A549 (cell line): ENCODE measurements at regions not wholly inside any gene's neighbourhood (a gene's known extent, or its start where the extent isn't known, plus 50 kb on each side); places are given as distances from the start of the nearest gene placed in this dataset.
A peak's percentile ranks its signal among the peaks of the same experiment; 100 is the strongest.
"Not testable (repeated sequence)": the region's sequence is repeated elsewhere in the genome, so short reads cannot be mapped to it uniquely, and the experiment has no call there.

ENCODE experiments used
- ATAC-seq, 2 experiments: fragments of 200-7000 bp in 1 of 2; fragments of >200 bp in 1 of 2; cut with Nextera tagmentation in 1 of 2; cut with Tn5 transposase in 1 of 2; 3 replicates each; pipeline versions ENCODE4 v1.8.0 to v1.9.1; 2018 to 2020; ENCODE audit warnings: mild to moderate bottlenecking in 1 of 2, moderate library complexity in 1 of 2
- CTCF ChIA-PET: fragments of 300-600 bp; sonication (Branson Sonifier 250); formaldehyde crosslinking; extraction: SDS; loops from one replicate; lab custom pipeline; 2021; ENCODE audit warnings: antibody characterized with exemption, inconsistent platforms; lab: Yijun Ruan, JAX
- POLR2A ChIA-PET: fragments of 350-600 bp; formaldehyde crosslinking; extraction: SDS; loops from one replicate; lab custom pipeline; 2021; ENCODE audit warnings: antibody characterized with exemption, inconsistent platforms; lab: Yijun Ruan, JAX
- DNase-seq, 2 experiments: peaks; one replicate each; pipeline versions ENCODE4 v3.0.0 to v3.0.0-alpha.2; 2011 to 2016; ENCODE audit warnings: low read depth in 1 of 2, low spot score in 1 of 2
- FAIRE-seq: peaks from 2 replicates; lab custom pipeline; 2011; peaks lifted over from hg19 to GRCh38; lab: Jason Lieb, UNC
- H3K27ac ChIP-seq, 2 experiments: fragments of >200 bp; sonication (Bioruptor Twin); formaldehyde crosslinking; 3 replicates each; pipeline ENCODE4 v1.5.1; 2016 to 2017
- H3K4me1 ChIP-seq: fragments of >200 bp; sonication (Bioruptor Twin); formaldehyde crosslinking; 3 replicates; pipeline ENCODE4 v1.6.1; 2016
- H3K4me2 ChIP-seq: fragments of >200 bp; sonication (Bioruptor Twin); formaldehyde crosslinking; 3 replicates; pipeline ENCODE4 v1.6.1; 2016
- H3K4me3 ChIP-seq: fragments of >200 bp; sonication (Bioruptor Twin); formaldehyde crosslinking; 3 replicates; pipeline ENCODE4 v1.5.1; 2016
- H3K9me3 ChIP-seq: fragments of >200 bp; sonication (Bioruptor Twin); formaldehyde crosslinking; 3 replicates; pipeline ENCODE4 v1.6.1; 2016
- CHD4 ChIP-seq: fragments of 200-600 bp; sonication (generic); IDR thresholded peaks from 2 replicates; pipeline ENCODE4 v1.6.1; 2016; ENCODE audit warnings: antibody characterized with exemption, mild to moderate bottlenecking, borderline replicate concordance
- FOSL2 ChIP-seq, 2 experiments: fragments of 450-650 bp in 1 of 2; fragments of >200 bp in 1 of 2; sonication (Bioruptor Twin) in 1 of 2; formaldehyde crosslinking; IDR thresholded peaks; 2 replicates each; pipeline versions ENCODE4 v1.5.0 to v1.6.1; 2016 to 2020; ENCODE audit warnings: mild to moderate bottlenecking in 1 of 2, moderate library complexity in 1 of 2
- GATA3 ChIP-seq: IDR thresholded peaks from 2 replicates; pipeline ENCODE4 v1.6.1; 2012; ENCODE audit warnings: borderline replicate concordance
- KDM1A ChIP-seq: fragments of 200-600 bp; sonication (generic); IDR thresholded peaks from 2 replicates; pipeline ENCODE4 v1.6.1; 2016; ENCODE audit warnings: low read depth, mild to moderate bottlenecking
- MYC ChIP-seq: IDR thresholded peaks from 2 replicates; pipeline ENCODE4 v1.6.1; 2012; ENCODE audit warnings: mild to moderate bottlenecking, inconsistent platforms, low read length, improper control_type of control experiment, borderline replicate concordance
- NFE2L2 ChIP-seq: fragments of 150-350 bp; conservative IDR thresholded peaks from 2 replicates; pipeline ENCODE4 v1.6.1; 2014; ENCODE audit warnings: low read length
- NPAS2 ChIP-seq: fragments of 250-450 bp; sonication (Bioruptor Pico); IDR thresholded peaks from 2 replicates; pipeline ENCODE4 v1.8.0; 2022; ENCODE audit warnings: mild to moderate bottlenecking, moderate library complexity, borderline replicate concordance
- NR3C1 ChIP-seq: fragments of >200 bp; sonication (Bioruptor Twin); formaldehyde crosslinking; IDR thresholded peaks from 3 replicates; pipeline ENCODE4 v1.6.1; 2017
- PHF8 ChIP-seq: fragments of 200-600 bp; sonication (generic); IDR thresholded peaks from 2 replicates; pipeline ENCODE4 v1.6.1; 2016; ENCODE audit warnings: low read depth, mild to moderate bottlenecking, antibody characterized with exemption, moderate library complexity, borderline replicate concordance
- POLR2A ChIP-seq: IDR thresholded peaks from 2 replicates; pipeline ENCODE4 v1.6.1; 2012; ENCODE audit warnings: mild to moderate bottlenecking, low read length
- TFCP2L1 ChIP-seq: fragments of 250-450 bp; sonication (Bioruptor Pico); IDR thresholded peaks from 2 replicates; pipeline ENCODE4 v1.5.0; 2021; ENCODE audit warnings: mild to moderate bottlenecking
- TP53 ChIP-seq: fragments of 250-450 bp; sonication (Bioruptor Pico); IDR thresholded peaks from 2 replicates; pipeline ENCODE4 v1.5.0; 2021; ENCODE audit warnings: mild to moderate bottlenecking, moderate library complexity
- ZFP36 ChIP-seq: fragments of 450-650 bp; IDR thresholded peaks from 2 replicates; pipeline ENCODE4 v1.6.1; 2014; ENCODE audit warnings: borderline replicate concordance; ENCODE audit not compliant: partially characterized antibody
- WGBS: methylation state at CpG from one replicate; pipeline ENCODE4 v1.1.6; 2017; ENCODE audit errors: missing lambda C conversion rate; 5-methylcytosine and 5-hydroxymethylcytosine counted together
- TF ChIP-seq, protein P1 (sequence below): fragments of 150-350 bp; IDR thresholded peaks from 2 replicates; pipeline ENCODE4 v1.6.1; 2014; ENCODE audit warnings: low read depth, mild to moderate bottlenecking, low read length
- TF ChIP-seq, protein P2 (sequence below): fragments of >200 bp; sonication (Bioruptor Twin); formaldehyde crosslinking; IDR thresholded peaks from 3 replicates; pipeline ENCODE4 v1.6.1; 2016

DNA sequence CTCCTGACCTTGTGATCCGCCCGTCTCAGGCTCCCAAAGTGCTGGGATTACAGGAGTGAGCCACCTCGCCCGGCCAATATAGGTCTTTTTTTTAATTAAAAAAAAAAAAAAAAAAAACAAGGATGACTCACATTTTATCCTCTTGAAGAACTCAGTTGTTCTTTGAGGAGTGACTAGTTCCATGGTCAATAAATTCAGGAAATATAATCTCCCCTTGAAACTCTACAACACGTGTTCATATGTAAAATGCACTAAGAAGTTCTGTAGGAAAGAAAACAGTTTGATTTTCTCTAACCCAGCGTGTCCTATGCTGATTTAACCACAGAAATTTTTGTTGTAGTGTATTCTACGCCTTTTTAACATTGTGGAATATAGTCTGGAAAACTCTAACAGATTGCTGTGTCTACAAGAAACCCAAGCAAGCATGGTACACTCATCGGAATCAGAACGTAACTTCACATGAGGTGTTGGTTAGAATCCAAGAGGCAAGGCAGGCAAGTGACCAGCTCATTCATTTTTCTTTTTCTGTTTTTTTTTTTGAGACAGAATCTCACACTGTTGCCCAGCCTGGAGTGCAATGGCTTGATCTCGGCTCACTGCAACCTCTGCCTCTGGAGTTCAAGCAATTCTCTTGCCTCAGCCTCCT, 79.0 kb upstream of the ZNF217 start:
- Histone ChIP-seq H3K27ac (peak overlapping the region in 1 of 2 experiments; percentile 3; a peak in 1 of 6 replicates), H3K4me1 (peaks cover 12% of the 10 kb centered on the region), H3K4me2 (no peak overlapping the region; the same call in 2 of the 3 replicates), H3K9me3 (no peaks in the 10 kb centered on the region), H3K4me3 (no peak overlapping the region)
- FAIRE-seq (no peak), DNase-seq (no peak), ATAC-seq (no peak)
- ChIA-PET POLR2A (no interaction called here), CTCF (interaction anchor here (0.6 to 1.4 kb wide), 4 partner anchors 11 to 267 kb away, joined by 3 to 6 read pairs (median 4); no protein-coding TSS in a partner anchor)
- WGBS: 66% methylated on average over 10 of the region's 10 CpGs
- no peak for TF ChIP-seq GATA3
- TF ChIP-seq MYC: no peak
- no peak for TF ChIP-seq TFCP2L1 (CRISPR knock-in tag)
- TF ChIP-seq PHF8: no peak
- TF ChIP-seq, protein P1, sequence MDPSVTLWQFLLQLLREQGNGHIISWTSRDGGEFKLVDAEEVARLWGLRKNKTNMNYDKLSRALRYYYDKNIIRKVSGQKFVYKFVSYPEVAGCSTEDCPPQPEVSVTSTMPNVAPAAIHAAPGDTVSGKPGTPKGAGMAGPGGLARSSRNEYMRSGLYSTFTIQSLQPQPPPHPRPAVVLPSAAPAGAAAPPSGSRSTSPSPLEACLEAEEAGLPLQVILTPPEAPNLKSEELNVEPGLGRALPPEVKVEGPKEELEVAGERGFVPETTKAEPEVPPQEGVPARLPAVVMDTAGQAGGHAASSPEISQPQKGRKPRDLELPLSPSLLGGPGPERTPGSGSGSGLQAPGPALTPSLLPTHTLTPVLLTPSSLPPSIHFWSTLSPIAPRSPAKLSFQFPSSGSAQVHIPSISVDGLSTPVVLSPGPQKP: no peak
- TF ChIP-seq NFE2L2: no peak
- no peak for TF ChIP-seq NPAS2 (CRISPR knock-in tag)
- no peak for TF ChIP-seq ZFP36

DNA sequence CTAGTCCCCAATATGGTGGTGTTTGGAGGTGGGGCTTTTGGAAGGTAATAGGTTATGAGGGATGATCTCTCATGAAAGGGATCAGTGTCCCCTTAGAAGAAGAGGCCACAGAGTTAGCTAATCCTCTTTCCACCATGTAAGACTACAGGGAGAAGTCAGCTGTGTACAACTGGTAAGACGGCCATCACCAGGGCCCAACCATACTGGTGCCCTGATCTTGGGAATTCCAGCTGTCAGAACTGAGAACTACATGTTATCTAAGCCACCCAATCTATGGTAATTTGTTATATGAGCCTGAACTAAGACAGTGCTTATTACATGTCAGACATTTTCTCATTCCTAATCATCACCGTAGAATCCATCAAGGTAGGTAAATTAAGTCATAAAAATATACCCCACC, 77.7 kb upstream of the ZNF217 start:
- H3K9me3 ChIP-seq: no peaks in the 10 kb centered on the region
- no peak for TF ChIP-seq TP53 (CRISPR knock-in tag)
- TF ChIP-seq CHD4: no peak
- TF ChIP-seq POLR2A: no peak
- no peak for TF ChIP-seq KDM1A
- TF ChIP-seq NR3C1: no peak
- TF ChIP-seq, protein P2, sequence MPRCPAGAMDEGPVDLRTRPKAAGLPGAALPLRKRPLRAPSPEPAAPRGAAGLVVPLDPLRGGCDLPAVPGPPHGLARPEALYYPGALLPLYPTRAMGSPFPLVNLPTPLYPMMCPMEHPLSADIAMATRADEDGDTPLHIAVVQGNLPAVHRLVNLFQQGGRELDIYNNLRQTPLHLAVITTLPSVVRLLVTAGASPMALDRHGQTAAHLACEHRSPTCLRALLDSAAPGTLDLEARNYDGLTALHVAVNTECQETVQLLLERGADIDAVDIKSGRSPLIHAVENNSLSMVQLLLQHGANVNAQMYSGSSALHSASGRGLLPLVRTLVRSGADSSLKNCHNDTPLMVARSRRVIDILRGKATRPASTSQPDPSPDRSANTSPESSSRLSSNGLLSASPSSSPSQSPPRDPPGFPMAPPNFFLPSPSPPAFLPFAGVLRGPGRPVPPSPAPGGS: no peak
- TF ChIP-seq FOSL2 (IDR thresholded peaks at IDR 0.05): no peak
- TF ChIP-seq FOSL2 (CRISPR knock-in tag; IDR thresholded peaks at IDR 0.05): no peak
- no peak for TF ChIP-seq MYC
- 90% methylated on average over 2 of the region's 2 CpGs for WGBS
- DNase-seq (no peak), FAIRE-seq (no peak), ATAC-seq (peak in 1 of 2 experiments; percentile 34; a peak in 2 of 6 replicates)
- POLR2A ChIA-PET: no interaction called here
- no peak overlapping the region for H3K4me3 ChIP-seq
- CTCF ChIA-PET: interaction anchor here (0.5 to 1.4 kb wide), 3 partner anchors 9 to 268 kb away, joined by 3 to 4 read pairs (median 4); no protein-coding TSS in a partner anchor
- H3K4me2 ChIP-seq: no peak overlapping the region
- H3K4me1 ChIP-seq: peaks cover 5% of the 10 kb centered on the region; the same call in 1 of the 3 replicates
- H3K27ac ChIP-seq: no peak overlapping the region

DNA sequence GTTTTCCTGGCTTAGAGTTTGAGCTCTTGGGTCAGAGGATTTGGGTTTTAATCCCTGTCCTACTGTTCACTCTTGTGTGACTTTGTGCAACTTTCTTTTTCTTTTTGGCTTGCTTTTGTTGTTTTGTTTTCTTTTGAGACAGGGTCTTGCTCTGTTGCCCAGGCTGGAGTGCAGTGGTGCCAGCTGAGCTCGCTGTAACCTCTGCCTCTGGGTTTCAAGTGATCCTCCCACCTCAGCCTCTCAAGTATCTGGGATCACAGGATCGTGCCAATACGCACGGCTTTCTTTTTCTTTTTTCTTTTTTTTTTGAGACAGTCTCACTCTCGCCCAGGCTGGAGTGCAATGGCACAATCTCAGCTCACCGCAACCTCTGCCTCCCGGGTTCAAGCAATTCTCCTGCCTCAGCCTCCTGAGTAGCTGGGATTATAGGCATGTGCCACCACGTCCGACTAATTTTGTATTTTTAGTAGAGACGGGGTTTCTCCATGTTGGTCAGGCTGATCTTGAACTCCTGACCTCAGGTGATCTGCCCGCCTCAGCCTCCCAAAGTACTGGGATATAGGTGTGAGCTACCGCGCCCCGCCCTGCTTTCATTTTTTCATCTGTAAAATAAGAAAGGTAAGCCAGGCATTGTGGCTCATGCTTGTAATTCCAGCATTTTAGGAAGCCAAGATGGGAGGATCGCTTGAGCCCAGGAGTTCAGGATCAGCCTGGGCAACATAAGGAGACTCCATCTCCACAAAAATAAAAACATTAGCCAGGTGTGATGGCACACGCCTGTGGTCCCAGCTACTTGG, 76.1 kb upstream of the ZNF217 start:
- peak overlapping the region in 1 of 2 experiments; percentile 34; a peak in 2 of 6 replicates for H3K27ac ChIP-seq
- ATAC-seq, H3K4me2 ChIP-seq, H3K4me3 ChIP-seq, DNase-seq, FAIRE-seq, POLR2A ChIA-PET, H3K4me1 ChIP-seq, H3K9me3 ChIP-seq: not testable (repeated sequence)
- 93% methylated on average over 16 of the region's 16 CpGs for WGBS
- CTCF ChIA-PET: interaction anchor here (0.6 to 1.6 kb wide), 4 partner anchors 9 to 269 kb away, joined by 3 read pairs; no protein-coding TSS in a partner anchor
